ENCODE measurements at regions not wholly inside any gene's neighbourhood (a gene's known extent, or its start where the extent isn't known, plus 50 kb on each side); places are given as distances from the start of the nearest gene placed in this dataset.

DNA sequence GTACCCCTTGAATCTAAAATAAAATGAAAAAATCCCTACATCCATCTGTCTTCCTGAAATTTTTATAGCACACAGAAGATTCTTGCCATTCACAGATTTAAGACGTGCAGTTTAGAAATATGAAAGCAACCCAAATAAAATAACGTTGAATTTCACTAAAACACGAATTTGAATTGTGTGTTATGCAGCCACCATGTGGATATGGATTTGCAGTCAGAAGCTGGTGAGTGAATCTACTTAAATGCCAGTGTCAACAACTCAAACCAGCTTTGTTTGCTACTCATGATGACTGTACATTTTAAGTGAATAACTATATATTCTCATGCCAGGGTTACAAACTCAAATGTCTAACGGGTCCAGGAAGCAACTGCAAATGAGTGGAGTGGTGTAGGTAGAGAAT lies 173.0 kb upstream of the HAND2 start:
- Mint-ChIP-seq H3K27me3 (no peaks in the 10 kb centered on the region), H3K4me1 (no peaks in the 10 kb centered on the region), H3K27ac (no peak overlapping the region), H3K36me3 (ENCODE audit: low read depth) (no peaks in the 10 kb centered on the region), H3K9me3 (no peaks in the 10 kb centered on the region), H3K4me3 (no peak overlapping the region)
- no peak for DNase-seq
- intact Hi-C loops (cut with micrococcal nuclease), result no loop called here

DNA sequence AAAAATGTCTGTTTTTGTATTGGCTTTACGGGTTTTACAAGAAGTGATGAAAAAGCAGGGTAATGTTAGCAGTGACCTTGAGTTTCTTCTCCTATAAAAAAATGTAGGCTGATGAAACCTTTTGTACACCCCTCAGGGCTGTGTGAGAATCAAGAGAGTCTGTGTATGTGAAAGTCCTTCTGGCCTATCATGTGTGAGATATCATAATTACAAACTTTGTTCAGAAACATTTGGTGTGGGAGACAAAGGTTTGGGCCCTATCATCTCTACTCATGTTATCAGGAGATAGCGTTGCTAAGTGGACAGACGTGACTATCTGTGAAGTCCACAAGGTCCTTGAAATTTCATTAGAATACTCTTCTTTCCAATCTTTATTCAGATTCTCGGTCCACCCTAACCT lies 170.6 kb upstream of the HAND2 start:
- intact Hi-C loops (cut with micrococcal nuclease), result no loop called here
- Mint-ChIP-seq H3K27me3 (no peaks in the 10 kb centered on the region), H3K4me1 (no peaks in the 10 kb centered on the region), H3K36me3 (ENCODE audit: low read depth) (no peaks in the 10 kb centered on the region), H3K4me3 (no peak overlapping the region), H3K9me3 (no peaks in the 10 kb centered on the region), H3K27ac (no peak overlapping the region)
- no peak for DNase-seq

- no peak overlapping the region for H3K4me3 Mint-ChIP-seq
- no peak overlapping the region for H3K27ac Mint-ChIP-seq
Measured at GRCh38 chr4:173699841-173700475, 169.9 kb upstream of the HAND2 start.

DNA sequence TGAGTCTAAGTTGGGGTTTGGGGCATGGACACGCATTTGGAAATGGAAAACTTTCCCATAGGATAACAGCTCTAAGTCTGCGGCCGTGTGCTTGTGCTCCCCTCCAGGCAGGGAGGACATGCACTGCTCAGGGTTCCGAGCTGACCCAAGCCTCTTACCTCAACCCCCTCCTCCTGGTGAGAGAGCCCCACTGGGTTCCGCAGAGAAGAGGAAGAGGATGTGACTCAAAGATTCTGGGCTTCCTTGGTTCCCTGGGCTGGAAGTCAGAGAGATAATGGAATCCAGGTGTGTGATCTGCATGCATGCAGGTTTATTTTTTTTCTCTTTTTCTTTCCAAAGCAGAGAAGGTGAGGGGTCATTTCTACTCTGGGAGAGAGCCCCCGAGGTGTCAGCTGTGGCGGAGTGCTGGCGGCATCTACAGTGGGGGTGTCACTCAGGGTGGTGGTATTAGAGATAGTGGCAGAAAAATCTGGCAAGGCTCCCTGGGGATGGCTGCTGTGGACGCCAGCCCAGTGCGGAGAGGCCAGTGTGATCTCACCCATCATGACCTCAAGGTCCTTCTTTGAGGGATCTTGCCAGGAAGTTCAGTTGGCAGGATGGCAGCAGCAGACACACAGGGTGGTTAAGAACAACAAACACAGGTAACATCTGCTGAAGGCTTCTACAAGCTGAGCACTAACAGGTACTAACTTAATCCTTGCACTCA lies 168.7 kb upstream of the HAND2 start:
- no peaks in the 10 kb centered on the region for H3K9me3 Mint-ChIP-seq
- no peak overlapping the region for H3K4me3 Mint-ChIP-seq
- H3K27ac Mint-ChIP-seq, result no peak overlapping the region
- no peaks in the 10 kb centered on the region for H3K36me3 Mint-ChIP-seq (ENCODE audit: low read depth)
- no peaks in the 10 kb centered on the region for H3K27me3 Mint-ChIP-seq
- no peaks in the 10 kb centered on the region for H3K4me1 Mint-ChIP-seq
- intact Hi-C loops (cut with micrococcal nuclease), result no loop called here
- no peak for DNase-seq

More at GRCh38 chr4:173699841-173700475, 169.9 kb upstream of the HAND2 start:
- intact Hi-C loops (cut with micrococcal nuclease), result no loop called here
- Mint-ChIP-seq H3K9me3 (no peaks in the 10 kb centered on the region), H3K4me1 (no peaks in the 10 kb centered on the region), H3K36me3 (ENCODE audit: low read depth) (no peaks in the 10 kb centered on the region), H3K27me3 (no peaks in the 10 kb centered on the region)
- no peak for DNase-seq

DNA sequence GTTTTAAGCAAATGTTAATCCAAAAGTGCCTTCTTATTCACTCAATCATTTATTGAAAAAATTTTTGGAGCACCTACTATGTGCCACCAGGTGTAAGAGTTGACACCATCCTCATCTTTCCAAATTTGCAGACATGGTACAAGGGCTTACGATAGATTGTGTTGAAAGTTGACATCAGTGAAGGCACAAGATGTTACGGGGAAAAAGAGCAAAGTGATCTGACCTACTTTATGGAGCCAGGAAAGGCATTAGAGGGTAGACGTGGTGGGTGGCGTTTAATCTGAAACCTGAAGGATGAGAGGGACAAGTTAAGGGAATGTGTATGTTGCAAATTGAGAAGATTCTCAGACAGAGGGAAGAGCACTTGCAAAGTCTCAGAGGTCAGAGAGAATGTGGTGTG lies 167.8 kb upstream of the HAND2 start:
- DNase-seq, result no peak
- Mint-ChIP-seq H3K9me3 (no peaks in the 10 kb centered on the region), H3K27me3 (no peaks in the 10 kb centered on the region), H3K4me1 (no peaks in the 10 kb centered on the region), H3K4me3 (no peak overlapping the region), H3K27ac (no peak overlapping the region), H3K36me3 (ENCODE audit: low read depth) (no peaks in the 10 kb centered on the region)
- intact Hi-C loops (cut with micrococcal nuclease), result no loop called here

DNA sequence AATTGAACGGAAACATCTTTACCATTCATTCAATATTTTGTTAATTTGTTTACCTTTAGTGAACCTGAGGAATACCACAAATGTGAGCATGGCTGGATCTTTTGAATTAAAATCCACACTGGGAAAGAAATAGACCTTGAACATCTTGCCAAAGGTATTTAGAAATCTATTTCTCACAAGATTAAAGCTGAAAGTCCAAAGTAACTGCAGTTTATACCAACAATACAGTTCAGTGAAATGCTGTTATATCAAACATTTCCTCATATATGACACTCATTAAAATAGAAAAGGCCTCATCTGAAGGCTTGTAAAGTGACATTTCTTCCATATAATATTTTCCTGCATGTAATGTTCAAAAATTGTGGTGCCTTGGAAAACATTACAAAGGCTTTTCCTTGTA lies 166.5 kb upstream of the HAND2 start:
- no peaks in the 10 kb centered on the region for H3K9me3 Mint-ChIP-seq
- H3K4me1 Mint-ChIP-seq, result no peaks in the 10 kb centered on the region

GRCh38 chr4:173696011-173696410 lies 166.0 kb upstream of the HAND2 start:
- no peak overlapping the region for H3K4me3 Mint-ChIP-seq
- intact Hi-C loops (cut with micrococcal nuclease), result no loop called here
- H3K4me1 Mint-ChIP-seq, result no peaks in the 10 kb centered on the region
- no peak for DNase-seq
- no peaks in the 10 kb centered on the region for H3K36me3 Mint-ChIP-seq (ENCODE audit: low read depth)
- no peak overlapping the region for H3K27ac Mint-ChIP-seq
- H3K9me3 Mint-ChIP-seq, result no peaks in the 10 kb centered on the region
- H3K27me3 Mint-ChIP-seq, result no peaks in the 10 kb centered on the region

More for the DNA sequence above, 166.5 kb upstream of the HAND2 start:
- intact Hi-C loops (cut with micrococcal nuclease), result no loop called here
- DNase-seq, result no peak
- no peak overlapping the region for H3K27ac Mint-ChIP-seq
- no peaks in the 10 kb centered on the region for H3K36me3 Mint-ChIP-seq (ENCODE audit: low read depth)
- H3K27me3 Mint-ChIP-seq, result no peaks in the 10 kb centered on the region
- no peak overlapping the region for H3K4me3 Mint-ChIP-seq

GRCh38 chr4:173685831-173686210 lies 155.8 kb upstream of the HAND2 start:
- intact Hi-C loops (cut with micrococcal nuclease), result no loop called here
- no peak for DNase-seq
- H3K4me1 Mint-ChIP-seq, result no peaks in the 10 kb centered on the region
- no peaks in the 10 kb centered on the region for H3K27me3 Mint-ChIP-seq
- no peaks in the 10 kb centered on the region for H3K36me3 Mint-ChIP-seq (ENCODE audit: low read depth)
- no peak overlapping the region for H3K4me3 Mint-ChIP-seq
- H3K27ac Mint-ChIP-seq, result no peak overlapping the region
- H3K9me3 Mint-ChIP-seq, result no peaks in the 10 kb centered on the region

DNA sequence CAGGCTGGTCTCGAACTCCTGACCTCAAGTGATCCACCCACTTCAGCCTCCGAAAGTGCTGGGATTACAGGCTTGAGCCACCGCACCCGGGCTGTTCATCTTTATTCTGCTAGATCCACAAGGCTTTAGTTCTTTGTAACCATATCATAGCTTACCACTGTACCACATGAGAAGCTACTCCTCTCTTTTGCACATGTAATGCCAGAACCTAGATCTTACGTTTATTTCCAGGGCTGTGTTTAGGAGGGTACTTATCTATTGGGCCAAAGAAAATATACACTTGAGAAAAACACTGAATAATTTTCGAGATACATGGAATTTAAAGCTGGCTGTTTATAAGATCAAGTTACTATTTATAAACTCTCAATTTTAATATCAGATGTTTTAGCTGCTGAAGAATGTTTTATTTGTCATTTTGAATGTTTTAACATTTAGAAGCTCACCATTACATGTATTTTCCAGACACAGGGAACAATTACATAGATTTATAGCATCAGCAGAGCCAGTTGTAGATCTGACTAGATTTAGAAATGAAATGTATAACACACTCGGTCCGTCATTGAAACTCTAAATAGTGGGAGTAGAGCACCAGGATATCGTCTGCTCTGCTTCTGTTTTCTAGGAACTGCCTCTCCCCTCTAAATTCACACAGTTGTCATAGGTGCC lies 155.3 kb upstream of the HAND2 start:
- no peak overlapping the region for H3K4me3 Mint-ChIP-seq
- intact Hi-C loops (cut with micrococcal nuclease), result no loop called here
- H3K27me3 Mint-ChIP-seq, result no peaks in the 10 kb centered on the region

GRCh38 chr4:173684223-173684622 lies 154.2 kb upstream of the HAND2 start:
- H3K4me3 Mint-ChIP-seq, result no peak overlapping the region
- intact Hi-C loops (cut with micrococcal nuclease), result no loop called here
- no peaks in the 10 kb centered on the region for H3K4me1 Mint-ChIP-seq
- H3K27ac Mint-ChIP-seq, result no peak overlapping the region
- H3K27me3 Mint-ChIP-seq, result no peaks in the 10 kb centered on the region
- H3K36me3 Mint-ChIP-seq (ENCODE audit: low read depth), result no peaks in the 10 kb centered on the region
- H3K9me3 Mint-ChIP-seq, result no peaks in the 10 kb centered on the region
- no peak for DNase-seq

More for the DNA sequence above, 155.3 kb upstream of the HAND2 start:
- DNase-seq, result no peak
- no peaks in the 10 kb centered on the region for H3K9me3 Mint-ChIP-seq
- H3K36me3 Mint-ChIP-seq (ENCODE audit: low read depth), result no peaks in the 10 kb centered on the region
- no peaks in the 10 kb centered on the region for H3K4me1 Mint-ChIP-seq
- H3K27ac Mint-ChIP-seq, result no peak overlapping the region

GRCh38 chr4:173682609-173683008 lies 152.6 kb upstream of the HAND2 start:
- H3K9me3 Mint-ChIP-seq, result no peaks in the 10 kb centered on the region
- H3K27ac Mint-ChIP-seq, result no peak overlapping the region
- intact Hi-C loops (cut with micrococcal nuclease), result no loop called here
- H3K4me3 Mint-ChIP-seq, result no peak overlapping the region
- H3K36me3 Mint-ChIP-seq (ENCODE audit: low read depth), result no peaks in the 10 kb centered on the region
- no peaks in the 10 kb centered on the region for H3K27me3 Mint-ChIP-seq
- no peaks in the 10 kb centered on the region for H3K4me1 Mint-ChIP-seq
- DNase-seq, result no peak

DNA sequence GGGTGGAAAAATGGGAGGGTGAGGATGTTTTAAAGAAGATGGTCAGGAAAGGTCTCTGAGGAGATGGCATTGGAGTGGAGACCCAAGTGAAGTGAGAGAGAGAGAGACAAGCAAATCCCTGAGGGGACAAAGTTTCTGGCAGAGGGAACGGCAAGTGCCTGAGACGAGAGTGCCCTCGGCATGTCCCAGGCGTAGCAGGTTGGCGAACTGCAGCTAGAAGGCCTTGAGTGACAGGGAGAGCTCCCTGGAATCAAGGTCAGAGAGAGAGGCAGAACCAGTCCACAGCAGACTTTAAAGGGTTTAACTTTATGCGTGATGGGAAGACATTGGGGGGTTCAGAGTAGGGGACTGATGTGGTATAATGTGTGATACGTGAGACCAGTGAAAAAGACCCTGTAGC lies 150.2 kb upstream of the HAND2 start:
- Mint-ChIP-seq H3K27me3 (no peaks in the 10 kb centered on the region), H3K27ac (no peak overlapping the region), H3K9me3 (no peaks in the 10 kb centered on the region), H3K36me3 (ENCODE audit: low read depth) (no peaks in the 10 kb centered on the region), H3K4me1 (no peaks in the 10 kb centered on the region), H3K4me3 (no peak overlapping the region)
- no peak for DNase-seq
- intact Hi-C loops (cut with micrococcal nuclease), result no loop called here

DNA sequence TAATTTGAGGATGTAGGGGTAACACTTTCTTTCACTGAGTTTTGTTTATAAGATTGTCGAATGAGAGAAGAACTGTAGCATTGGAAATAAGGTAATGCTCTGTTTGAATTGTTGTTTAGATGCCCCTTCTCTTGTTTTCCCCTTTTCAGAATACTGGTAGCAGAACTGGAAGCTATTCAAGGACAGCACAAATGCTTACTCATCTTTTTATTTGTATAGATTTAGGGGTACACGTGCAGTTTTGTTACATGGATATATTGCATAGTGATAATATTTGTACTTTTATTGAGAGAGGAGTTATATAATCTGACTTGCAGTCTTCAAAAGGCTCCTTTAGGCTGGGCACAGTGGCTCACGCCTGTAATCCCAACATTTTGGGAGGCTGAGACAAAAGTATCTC lies 145.4 kb upstream of the HAND2 start:
- intact Hi-C loops (cut with micrococcal nuclease), result no loop called here
- H3K4me1 Mint-ChIP-seq, result no peaks in the 10 kb centered on the region
- H3K36me3 Mint-ChIP-seq (ENCODE audit: low read depth), result no peaks in the 10 kb centered on the region
- DNase-seq, result no peak
- no peaks in the 10 kb centered on the region for H3K27me3 Mint-ChIP-seq
- no peaks in the 10 kb centered on the region for H3K9me3 Mint-ChIP-seq
- H3K4me3 Mint-ChIP-seq, result no peak overlapping the region
- H3K27ac Mint-ChIP-seq, result no peak overlapping the region

- H3K4me1 Mint-ChIP-seq, result no peaks in the 10 kb centered on the region
- intact Hi-C loops (cut with micrococcal nuclease), result no loop called here
Measured at GRCh38 chr4:173669460-173670179, 139.6 kb upstream of the HAND2 start.

More at GRCh38 chr4:173669460-173670179, 139.6 kb upstream of the HAND2 start:
- no peak overlapping the region for H3K27ac Mint-ChIP-seq
- H3K27me3 Mint-ChIP-seq, result no peaks in the 10 kb centered on the region
- no peaks in the 10 kb centered on the region for H3K36me3 Mint-ChIP-seq (ENCODE audit: low read depth)
- no peak overlapping the region for H3K4me3 Mint-ChIP-seq
- H3K9me3 Mint-ChIP-seq, result no peaks in the 10 kb centered on the region
- DNase-seq, result no peak

Measured in activated CD4-positive, alpha-beta T cell treated with anti-CD3 and anti-CD28 coated beads, Interleukin-2, amount 10 ng/mL, durations not matched to agents 24 days and 14 days (primary cell).